ENCODE measurements at regions not wholly inside any gene's neighbourhood (a gene's known extent, or its start where the extent isn't known, plus 50 kb on each side); places are given as distances from the start of the nearest gene placed in this dataset.
"Not testable (repeated sequence)": the region's sequence is repeated elsewhere in the genome, so short reads cannot be mapped to it uniquely, and the experiment has no call there.

DNA sequence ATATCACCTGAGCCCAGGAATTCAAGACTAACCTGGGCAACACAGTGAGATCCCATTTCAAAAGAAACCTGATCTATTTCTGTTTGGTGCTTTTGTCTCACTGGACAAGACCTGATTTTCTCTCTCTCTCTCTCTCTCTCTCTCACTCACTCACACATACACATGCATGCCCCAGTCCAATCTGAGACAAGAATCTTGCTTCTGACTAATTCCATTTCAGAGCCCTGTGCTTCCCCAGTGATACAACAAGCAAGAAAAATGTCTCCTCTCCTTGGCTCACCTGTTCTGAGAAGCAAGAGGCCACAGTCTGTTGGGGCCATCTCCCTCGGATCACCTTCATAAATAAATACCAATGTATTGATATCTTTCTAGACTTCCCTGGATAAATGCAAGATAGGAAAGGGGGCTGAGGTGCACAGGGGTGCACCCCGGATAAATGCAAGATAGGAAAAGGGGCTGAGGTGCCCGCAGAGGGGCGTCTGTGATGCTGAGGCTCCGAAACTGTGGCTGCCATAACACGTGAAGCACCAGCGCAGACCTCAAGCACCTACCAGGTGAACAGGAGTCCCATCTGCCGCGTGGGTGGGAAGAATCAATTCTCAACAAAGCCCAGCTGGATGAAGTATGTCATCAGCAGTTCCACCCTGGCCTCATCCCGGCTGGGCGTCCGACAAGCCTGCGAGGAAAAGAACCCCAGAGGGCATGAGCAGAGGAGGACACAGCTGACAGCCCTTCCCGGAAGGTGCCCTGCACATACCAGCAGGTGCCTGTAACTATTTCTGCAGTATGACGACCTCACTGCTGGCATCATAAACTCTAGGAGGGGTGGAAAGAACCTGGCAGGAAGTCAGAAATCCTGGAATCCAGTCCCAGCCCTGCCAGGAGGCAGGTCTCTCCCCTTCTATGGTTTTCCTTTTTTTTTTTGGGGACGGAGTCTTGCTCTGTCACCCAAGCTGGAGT is 280.0 kb downstream of the GOLGA6L6 start:
- not testable (repeated sequence) for FAIRE-seq

- not testable (repeated sequence) for FAIRE-seq
Observed at GRCh38 chr15:20260650-20261049, 280.9 kb downstream of the GOLGA6L6 start.

DNA sequence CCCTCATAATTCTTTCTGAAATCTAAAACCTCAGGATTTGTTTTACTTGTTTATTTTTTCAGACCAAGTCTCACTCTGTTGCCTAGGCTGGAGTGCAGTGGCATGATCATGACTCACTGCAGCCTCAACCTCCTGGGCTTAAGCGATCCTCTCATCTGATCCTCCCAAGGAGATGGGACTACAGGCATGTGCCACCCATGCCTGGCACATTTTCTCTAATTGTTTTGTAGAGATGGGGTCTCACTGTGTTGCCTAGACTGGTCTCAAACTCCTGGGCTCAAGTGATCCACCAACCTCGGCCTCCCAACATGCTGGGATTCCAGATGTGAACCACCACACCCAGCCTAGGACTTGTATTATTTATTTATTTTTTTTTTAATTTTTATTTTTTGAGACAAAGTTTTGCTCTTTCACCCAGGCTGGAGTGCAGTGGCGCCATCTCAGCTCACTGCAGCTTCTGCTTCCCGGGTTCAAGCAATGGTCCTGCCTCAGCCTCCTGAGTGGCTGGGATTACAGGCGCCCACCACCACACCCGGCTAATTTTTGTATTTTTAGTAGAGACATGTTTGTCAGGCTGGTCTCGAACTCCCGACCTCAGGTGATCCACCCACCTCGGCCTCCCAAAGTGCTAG is 281.9 kb downstream of the GOLGA6L6 start:
- not testable (repeated sequence) for FAIRE-seq

DNA sequence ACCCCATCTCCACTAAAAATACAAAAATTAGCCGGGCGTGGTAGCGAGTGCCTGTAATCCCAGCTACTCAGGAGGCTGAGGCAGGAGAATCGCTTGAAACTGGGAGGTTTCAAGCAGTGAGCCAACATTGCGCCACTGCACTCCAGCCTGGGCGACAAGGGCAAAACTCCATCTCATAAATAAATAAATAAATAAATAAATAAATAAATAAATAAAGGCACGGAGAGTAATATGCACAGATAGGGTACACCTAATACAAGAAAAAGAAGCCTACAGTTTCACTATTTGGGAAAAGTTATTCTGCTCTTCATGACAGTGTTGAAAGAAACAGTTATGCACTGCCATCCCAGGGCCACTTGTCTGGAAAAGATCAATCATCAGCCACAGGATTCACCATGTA is 285.2 kb downstream of the GOLGA6L6 start:
- not testable (repeated sequence) for FAIRE-seq

DNA sequence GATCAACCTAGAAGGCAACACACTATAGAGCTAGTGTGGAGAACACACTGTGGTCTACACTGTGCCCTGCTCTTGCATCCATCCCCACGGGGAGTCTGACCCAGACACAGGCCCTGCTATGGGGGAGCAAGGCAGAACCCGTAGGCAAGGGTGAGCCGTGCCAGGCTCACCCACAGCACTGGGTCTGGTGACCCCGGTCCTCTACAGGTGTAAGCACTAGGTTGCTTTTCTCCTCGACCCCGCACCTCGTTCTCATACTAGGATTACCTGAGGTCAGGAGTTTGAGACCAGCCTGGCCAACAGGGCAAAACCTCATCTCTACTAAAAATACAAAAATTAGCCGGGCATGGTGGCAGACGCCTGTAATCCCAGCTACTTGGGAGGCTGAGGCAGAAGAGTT is 286.0 kb downstream of the GOLGA6L6 start:
- not testable (repeated sequence) for FAIRE-seq

DNA sequence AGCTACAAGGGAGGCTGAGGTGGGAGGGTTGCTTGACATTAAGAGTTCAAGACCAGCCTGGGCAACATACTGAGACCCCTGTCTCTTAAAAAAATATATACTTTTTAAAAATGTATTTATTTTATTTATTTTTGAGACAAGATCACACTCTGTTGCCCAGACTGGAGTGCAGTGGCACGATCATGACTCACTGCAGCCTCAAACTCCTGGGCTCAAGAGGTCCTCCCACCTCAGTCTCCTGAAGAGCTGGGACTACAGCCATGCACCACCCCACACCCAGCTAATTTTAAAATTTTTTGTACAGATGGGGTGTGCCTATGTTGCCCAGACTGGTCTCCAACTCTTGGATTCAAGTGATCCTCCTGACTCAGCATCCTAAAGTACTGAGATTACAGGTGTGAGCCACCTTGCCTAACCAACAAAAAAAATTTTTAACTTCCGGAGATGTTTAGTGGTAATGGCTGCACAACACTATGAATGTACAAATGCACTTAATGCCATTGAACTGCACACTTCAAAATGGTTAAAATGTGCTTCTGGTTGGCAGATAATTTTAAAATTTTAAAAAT is 288.5 kb downstream of the GOLGA6L6 start:
- FAIRE-seq = not testable (repeated sequence)

GRCh38 chr15:20252040-20252439 is 289.6 kb downstream of the GOLGA6L6 start:
- not testable (repeated sequence) for FAIRE-seq

GRCh38 chr15:20251214-20252005 is 290.2 kb downstream of the GOLGA6L6 start:
- not testable (repeated sequence) for FAIRE-seq

- not testable (repeated sequence) for FAIRE-seq
Observed at GRCh38 chr15:20250206-20250605, 291.4 kb downstream of the GOLGA6L6 start.

DNA sequence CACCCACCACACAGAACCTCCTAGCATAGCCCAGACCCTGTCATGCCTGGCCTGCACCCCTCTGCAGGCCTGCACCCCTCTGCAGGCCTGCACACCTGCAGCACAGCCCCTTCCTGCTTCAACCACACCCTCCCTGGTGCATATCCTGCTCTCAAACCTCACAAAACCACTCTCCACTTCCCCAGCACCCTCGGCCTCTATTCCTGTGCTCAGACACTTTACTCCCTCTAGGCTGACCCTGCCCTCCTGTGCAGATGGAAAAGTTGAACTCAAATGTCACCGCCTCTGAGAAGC is 292.0 kb downstream of the GOLGA6L6 start:
- not testable (repeated sequence) for FAIRE-seq

DNA sequence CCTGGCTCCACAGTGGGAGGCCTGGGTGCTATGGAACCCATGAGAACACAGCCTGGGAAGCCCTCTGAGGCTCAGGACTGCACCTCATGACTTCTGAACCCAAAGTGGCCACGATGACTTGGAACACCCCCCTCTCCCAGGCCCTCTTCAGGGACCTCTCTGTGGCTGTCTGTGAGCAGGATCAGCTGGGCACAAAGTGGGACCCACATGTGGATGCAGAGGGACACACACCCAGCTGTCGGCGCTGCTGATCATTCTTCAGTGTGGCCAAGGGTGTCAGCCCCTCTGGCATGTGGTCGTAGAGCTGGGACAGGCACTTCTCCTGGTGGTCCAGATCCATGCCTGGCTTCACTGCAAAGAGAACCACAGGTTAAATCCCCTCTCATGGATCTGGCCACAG is 293.2 kb downstream of the GOLGA6L6 start:
- not testable (repeated sequence) for FAIRE-seq

- FAIRE-seq = not testable (repeated sequence)
Observed at GRCh38 chr15:20247137-20247536, 294.5 kb downstream of the GOLGA6L6 start.

DNA sequence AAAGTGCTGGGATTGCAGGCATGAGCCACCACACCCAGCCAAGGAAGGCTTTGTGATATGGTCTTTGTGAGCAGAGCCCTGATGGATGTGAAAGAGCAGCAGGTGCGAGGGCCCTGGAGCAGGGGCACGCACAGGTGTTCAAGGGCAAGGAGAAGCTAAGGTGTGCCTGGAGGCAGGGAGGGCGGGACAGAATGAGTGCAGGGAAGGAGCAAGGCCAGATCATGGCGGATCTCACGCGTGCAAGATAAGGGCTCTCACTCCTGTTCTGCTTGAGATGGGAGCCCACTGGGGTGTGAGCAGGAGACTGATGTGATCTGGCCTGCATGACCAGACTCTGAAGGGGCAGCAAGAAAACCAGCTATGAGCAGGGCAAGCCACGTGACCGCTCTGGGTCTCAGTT is 295.0 kb downstream of the GOLGA6L6 start:
- not testable (repeated sequence) for FAIRE-seq

DNA sequence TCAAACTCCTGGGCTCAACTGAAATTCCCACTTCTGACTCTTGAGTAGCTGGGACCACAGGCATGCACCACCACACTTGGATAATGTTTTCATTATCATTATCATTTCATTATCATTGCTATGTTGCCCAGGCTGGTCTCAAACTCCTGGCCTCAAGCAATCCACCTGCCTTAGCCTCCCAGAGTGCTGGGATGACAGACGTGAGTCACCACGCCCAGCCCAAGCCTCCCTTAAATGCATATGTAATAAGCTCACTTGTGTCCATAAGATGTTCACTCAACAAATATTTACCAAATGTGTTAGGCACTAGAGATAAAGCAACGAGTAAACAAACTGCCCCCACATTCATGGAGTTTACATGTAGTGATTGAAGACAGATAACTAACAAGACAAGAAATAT is 295.7 kb downstream of the GOLGA6L6 start:
- not testable (repeated sequence) for FAIRE-seq

GRCh38 chr15:20244792-20245191 is 296.8 kb downstream of the GOLGA6L6 start:
- not testable (repeated sequence) for FAIRE-seq

DNA sequence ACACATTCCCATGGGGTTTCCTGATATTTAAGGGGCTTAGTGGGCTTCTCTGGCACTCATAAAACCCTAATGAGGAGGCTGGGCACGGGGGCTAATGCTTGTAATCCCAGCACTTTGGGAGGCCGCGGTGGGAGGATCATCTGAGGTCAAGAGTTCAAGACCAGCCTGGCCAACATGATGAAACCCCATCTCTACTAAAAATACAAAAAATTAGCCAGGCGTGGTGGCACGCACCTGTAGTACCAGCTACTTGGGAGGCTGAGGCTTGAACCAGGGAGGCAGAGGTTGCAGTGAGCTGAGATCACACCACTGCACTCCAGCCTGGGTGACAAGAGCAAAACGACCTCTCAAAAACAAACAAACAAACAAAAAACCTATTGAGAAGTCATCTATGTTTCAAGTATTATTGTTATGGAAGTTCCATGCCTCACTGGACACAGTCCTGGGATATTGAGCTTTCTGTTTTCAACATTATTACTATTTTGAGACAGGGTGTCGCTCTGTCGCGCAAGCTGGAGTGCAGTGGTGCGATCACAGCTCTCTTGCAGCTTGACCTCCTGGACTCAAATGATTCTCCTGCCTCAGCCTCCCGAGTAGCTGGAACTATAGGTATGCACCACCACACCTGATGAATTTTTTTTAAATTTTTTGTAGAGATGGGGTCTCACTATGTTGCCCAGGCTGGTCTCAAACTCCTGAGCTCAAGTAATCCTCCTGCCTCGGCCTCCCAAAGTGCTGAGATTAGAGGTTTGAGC is 297.9 kb downstream of the GOLGA6L6 start:
- not testable (repeated sequence) for FAIRE-seq

GRCh38 chr15:20240366-20240917 is 301.2 kb downstream of the GOLGA6L6 start:
- FAIRE-seq = not testable (repeated sequence)

DNA sequence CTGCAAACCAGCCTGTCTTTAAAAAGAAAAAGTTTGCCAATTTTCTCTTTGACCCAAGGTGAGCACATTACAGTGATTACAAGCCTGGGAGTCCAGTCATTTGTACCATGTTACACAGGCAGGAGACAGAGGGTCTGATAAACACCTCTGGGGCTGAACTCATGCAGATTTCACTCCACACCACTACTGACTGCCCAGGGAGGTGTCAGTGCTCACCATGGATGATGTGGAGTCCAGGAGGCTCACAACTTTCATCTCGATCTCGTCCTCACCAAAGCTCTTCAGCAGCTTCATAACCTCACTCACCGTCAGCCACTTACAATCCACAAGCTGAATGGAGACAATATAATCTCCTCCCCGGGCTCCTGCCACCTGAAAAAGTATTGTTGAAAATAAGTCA is 302.4 kb downstream of the GOLGA6L6 start:
- FAIRE-seq = not testable (repeated sequence)

GRCh38 chr15:20237256-20238020 is 304.2 kb downstream of the GOLGA6L6 start:
- not testable (repeated sequence) for FAIRE-seq

DNA sequence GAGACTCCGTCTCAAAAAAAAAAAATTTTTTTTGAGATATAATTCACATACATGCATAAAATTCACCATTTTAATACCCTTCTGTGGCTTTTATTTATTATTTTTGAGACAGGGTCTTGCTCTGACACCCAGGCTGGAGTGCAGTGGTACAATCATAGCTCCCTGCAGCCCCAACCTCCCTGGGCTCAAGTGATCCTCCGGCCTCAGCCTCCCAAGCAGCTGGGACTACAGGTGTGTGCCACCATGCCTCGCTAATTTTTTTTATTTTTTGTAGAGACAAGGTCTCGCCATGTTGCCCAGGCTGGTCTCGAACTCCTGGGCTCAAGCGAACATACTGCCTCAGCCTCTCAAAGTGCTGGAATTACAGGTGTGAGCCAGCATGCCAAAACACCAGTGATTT is 305.9 kb downstream of the GOLGA6L6 start:
- FAIRE-seq = not testable (repeated sequence)

GRCh38 chr15:20234006-20234540 is 307.5 kb downstream of the GOLGA6L6 start:
- FAIRE-seq = not testable (repeated sequence)

All from islet of Langerhans (tissue), 1 donor.